SKM-1 treated with dmso at 0.1 percent for 144 hours (cell line): ENCODE measurements at regions not wholly inside any gene's neighbourhood (a gene's known extent, or its start where the extent isn't known, plus 50 kb on each side); places are given as distances from the start of the nearest gene placed in this dataset.
A peak's percentile ranks its signal among the peaks of the same experiment; 100 is the strongest.

Experiments used
- DNase-seq: peaks from one replicate; lab custom pipeline; 2025; ENCODE audit not compliant: unreplicated experiment; lab: John Stamatoyannopoulos, UW

GRCh38 chr2:14123436-14124103, 508.9 kb upstream of the LRATD1 start:
- DNase-seq, result no peak

GRCh38 chr2:14125624-14126293, 506.8 kb upstream of the LRATD1 start:
- no peak for DNase-seq

DNA sequence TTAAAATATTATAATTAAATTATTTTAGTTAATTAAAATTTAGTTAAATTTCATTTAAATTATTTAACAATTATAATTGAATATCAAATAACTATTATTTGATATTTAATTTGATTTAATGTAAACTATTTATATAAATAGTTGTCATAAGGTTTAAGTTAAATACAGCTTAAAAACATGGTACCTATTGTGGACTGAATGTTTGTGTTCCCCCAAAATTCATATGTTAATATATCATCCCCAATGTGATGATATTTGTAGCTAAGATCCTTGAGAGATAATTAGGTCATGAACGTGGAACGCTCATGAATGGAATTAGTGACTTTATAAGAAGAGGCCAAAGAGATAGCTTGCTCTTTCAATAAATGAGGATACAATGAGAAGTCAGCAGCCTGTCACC, 505.7 kb upstream of the LRATD1 start:
- DNase-seq, result no peak

DNA sequence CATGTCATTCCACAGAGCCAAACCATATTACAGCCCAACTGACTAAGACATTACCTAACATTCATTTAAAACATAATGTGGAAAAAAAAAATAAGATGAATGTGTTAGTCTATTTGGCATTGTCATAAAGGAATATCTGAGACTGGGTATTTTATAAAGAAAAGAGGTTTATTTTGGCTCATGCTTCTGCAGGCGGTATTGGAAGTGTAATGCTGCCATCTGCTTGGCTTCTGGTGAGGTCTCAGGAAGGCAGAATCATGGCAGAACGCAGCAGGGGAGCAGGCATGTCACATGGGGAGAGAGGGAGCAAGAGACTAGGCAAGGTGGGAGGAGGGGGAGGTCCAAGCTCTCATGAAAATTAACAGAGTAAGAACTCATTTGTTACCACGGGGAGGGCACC, 504.8 kb upstream of the LRATD1 start:
- no peak for DNase-seq

- no peak for DNase-seq
These were observed 500.1 kb upstream of the LRATD1 start for GRCh38 chr2:14132386-14132785.

DNA sequence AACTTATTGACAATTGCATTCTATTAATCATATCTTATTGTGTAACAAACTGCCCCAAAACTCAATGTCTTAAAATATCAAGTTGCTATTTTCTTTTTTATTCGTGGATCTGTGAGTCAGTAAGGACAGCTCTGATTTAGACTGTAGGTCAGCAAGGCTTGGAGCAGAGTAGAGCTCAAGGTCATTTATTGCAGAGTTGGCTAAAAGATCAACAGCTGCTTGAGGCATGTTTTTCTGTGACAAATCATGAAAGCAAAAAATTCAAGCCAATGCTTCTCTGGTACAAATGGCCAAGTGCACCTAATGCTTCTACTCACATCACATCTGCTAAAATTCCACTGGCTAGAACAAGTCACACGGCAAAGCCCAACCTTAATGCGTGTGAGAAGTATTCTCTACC, 497.7 kb upstream of the LRATD1 start:
- no peak for DNase-seq

GRCh38 chr2:14136030-14136429, 496.5 kb upstream of the LRATD1 start:
- no peak for DNase-seq

- DNase-seq, result no peak
These were observed 494.9 kb upstream of the LRATD1 start for GRCh38 chr2:14137643-14138042.

DNA sequence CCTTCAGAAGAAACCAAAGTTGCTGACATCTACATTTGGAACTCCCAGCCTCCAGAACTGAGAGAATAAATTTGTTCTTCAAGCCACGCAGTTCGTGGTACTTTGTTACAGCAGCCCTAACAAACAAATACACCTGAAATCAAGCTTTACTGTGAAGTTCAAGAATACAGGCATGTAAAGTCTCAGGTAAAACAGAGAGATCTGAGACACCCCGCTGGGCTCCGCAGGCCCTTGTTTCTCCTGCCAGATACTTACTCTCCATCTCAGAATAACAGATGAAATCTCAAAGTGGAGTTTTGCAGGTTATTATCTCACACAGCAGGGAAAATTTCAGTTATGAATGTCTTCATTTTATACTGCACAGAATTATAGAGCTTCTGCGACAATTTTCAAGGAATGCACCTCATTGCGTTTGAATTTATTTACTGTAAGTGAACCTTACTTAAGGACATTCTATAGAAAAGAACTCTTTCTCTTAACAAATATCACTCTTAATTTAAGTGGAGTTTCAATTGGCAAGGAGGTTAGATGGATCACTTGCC, 492.4 kb upstream of the LRATD1 start:
- no peak for DNase-seq

GRCh38 chr2:14143435-14143834, 489.1 kb upstream of the LRATD1 start:
- DNase-seq, result peak; percentile 2

DNA sequence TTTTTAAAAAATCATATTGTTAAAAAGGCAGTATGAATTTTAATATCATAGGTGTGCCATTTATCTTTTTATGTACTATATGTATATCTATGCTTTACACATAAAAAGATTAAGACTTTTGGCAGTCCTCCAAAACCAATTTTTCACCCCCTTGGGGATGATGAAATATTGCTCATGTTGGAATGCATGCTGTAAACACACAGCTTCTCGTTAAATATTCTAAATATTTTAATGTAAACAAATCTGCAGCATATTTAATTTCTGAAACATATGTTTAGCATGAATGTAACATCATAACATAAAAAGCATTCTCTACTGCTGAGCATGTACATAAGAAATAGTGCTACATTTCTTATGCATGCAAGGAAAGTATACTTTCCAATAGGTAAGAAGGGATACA, 484.3 kb upstream of the LRATD1 start:
- no peak for DNase-seq

DNA sequence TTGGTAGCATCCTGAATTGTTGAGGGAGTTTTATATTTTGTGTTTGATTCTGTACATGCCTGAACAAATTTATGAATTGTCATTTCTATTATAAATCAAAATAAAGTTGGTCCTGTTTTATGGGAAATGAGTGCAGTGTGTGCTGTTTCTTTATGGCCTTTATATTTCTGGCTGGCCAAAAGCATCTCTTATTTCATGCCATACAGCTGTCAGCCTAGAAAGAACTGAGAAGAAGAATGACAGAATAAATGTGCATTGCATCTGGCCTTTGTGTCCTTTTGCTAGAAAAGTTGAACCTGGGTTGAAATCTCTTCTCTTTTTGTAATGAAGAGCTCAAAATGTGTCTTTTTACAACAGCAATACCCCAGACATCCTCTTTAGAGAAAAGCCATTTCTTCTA, 474.7 kb upstream of the LRATD1 start:
- DNase-seq, result no peak

DNA sequence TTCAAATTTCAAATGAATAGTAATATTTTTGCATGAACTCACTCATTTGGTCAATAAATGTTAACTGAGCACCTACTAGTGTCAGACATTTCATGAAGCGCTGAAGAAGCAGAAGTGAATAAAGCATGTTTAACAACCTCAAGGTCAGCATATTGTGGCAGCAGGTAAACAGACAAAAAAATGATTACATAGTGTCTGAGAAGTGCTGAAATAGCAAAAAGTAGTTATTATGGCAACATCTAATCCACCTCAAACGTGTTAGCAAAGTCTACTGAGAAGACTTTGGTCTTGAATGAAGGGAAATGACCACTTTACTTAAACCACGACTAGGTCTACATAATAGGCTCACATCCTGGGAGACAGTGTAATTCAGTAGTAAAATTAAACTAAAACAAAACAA, 452.2 kb upstream of the LRATD1 start:
- no peak for DNase-seq

- DNase-seq, result no peak
These were observed 450.1 kb upstream of the LRATD1 start for GRCh38 chr2:14182227-14182946.

DNA sequence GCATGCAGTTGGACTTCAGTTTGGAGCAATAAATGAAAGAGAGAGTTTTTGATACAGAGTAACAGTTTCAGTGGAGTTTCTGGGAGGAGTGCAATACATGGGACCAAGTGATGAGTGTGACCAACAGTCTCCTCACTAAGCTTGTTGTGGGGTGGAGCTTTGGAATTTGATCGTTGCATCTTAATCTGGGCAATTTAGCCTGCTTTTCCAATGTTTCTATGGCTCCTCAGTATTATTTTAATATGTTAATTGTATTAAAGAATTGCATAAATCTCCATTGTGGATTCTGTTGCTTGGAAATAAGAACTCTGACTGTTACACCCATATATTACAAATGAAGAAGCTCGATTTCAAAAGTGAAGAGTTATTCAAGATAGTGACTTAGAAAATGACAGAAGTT, 446.6 kb upstream of the LRATD1 start:
- no peak for DNase-seq

DNA sequence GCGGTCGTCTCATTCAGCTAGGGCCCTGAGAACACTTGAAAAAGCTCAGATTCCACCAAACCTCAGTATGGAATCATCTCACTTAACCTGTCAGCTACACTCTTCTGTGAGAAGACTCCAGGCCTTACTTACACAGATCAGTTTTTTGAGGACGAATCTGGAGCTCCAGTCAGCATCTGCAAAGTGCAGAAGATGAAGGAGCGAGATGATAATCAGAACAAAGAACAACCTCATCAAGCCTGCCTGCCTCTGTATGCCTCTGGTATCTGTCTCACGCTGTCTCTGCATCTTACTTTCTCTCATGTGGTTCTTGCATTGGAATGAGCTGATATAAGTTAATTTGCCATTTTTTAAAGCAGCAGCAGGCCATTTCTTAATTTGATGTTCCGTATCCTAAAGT, 444.1 kb upstream of the LRATD1 start:
- DNase-seq, result no peak

GRCh38 chr2:14189929-14190328, 442.6 kb upstream of the LRATD1 start:
- DNase-seq, result no peak

- no peak for DNase-seq
These were observed 438.3 kb upstream of the LRATD1 start for GRCh38 chr2:14194233-14194632.

DNA sequence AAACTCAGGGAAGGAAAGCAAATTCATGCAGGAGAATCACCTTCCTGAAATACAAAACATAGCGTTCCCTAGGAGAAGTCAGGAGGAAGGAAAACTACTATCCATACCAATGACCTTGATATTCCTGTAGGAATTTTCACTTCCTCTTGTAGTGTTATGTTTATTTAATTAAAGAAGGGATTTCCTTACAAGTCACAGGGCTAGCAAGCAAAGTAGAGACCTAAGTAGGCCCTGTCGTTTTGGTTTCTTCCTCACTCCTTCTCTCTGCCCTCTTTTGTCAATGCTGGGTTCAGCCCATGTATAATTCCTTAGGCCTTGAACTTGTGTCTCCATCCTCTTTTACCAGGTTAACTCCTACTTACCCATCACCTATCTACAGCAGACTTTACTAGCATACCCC, 435.2 kb upstream of the LRATD1 start:
- no peak for DNase-seq

- DNase-seq, result no peak
These were observed 433.5 kb upstream of the LRATD1 start for GRCh38 chr2:14199040-14199439.

DNA sequence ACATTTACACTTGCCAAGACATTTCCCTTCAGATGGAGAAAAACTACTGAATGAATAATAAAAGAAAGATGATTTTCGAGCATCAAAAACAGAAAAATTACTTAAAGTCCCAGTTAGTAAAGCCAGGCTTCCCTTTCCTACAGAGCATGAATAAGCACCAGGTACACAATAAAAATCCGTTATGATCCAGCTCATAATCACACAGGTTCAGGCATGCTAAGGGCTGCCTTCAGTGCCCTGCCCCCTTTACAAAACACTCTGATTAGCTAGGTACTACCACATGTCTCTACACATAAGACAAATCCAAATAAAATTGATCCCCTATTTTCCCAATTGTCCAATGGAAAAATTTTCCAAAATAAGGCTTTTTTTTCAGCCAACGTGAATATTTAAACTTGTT, 413.2 kb upstream of the LRATD1 start:
- no peak for DNase-seq

GRCh38 chr2:14220101-14220500, 412.4 kb upstream of the LRATD1 start:
- DNase-seq, result no peak
